ENCODE measurements at regions not wholly inside any gene's neighbourhood (a gene's known extent, or its start where the extent isn't known, plus 50 kb on each side); places are given as distances from the start of the nearest gene placed in this dataset.

DNA sequence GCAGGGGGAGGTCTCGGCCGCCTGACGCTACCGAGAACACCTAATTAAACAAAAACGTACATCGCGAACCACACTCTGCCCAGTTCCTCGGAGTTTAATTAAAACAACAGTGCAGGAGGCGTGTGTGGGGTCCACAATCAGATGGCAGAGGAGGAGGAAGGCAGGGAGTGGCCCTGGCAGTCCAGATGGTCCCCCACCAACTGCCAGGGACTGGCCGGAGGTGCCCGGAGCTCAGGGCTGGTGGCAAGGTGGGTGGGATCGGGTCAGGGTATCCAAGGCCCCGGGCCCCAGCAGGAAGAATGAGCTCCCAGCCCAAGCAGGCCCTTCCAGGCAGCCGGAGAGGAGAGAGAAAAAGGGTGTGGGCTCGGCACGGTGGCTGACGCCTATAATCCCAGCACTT lies 71.3 kb downstream of the PTPRS start:
- H3K27ac ChIP-seq = no peak overlapping the region
- ATAC-seq (no peak), DNase-seq (no peak)
- no peaks in the 10 kb centered on the region for H3K27me3 ChIP-seq
- no peaks in the 10 kb centered on the region for H3K4me1 ChIP-seq
- H3K4me3 ChIP-seq = no peak overlapping the region
- 92 to 97% methylated on average over 17 of the region's 17 CpGs for WGBS, 2 donors
- H3K36me3 ChIP-seq = peaks cover 0 to 51% (median 12%) of the 10 kb centered on the region in 9 donors
- intact Hi-C loops (cut with DNase I) = no loop called here
- H3K9me3 ChIP-seq = no peaks in the 10 kb centered on the region
- TF ChIP-seq, protein P1, sequence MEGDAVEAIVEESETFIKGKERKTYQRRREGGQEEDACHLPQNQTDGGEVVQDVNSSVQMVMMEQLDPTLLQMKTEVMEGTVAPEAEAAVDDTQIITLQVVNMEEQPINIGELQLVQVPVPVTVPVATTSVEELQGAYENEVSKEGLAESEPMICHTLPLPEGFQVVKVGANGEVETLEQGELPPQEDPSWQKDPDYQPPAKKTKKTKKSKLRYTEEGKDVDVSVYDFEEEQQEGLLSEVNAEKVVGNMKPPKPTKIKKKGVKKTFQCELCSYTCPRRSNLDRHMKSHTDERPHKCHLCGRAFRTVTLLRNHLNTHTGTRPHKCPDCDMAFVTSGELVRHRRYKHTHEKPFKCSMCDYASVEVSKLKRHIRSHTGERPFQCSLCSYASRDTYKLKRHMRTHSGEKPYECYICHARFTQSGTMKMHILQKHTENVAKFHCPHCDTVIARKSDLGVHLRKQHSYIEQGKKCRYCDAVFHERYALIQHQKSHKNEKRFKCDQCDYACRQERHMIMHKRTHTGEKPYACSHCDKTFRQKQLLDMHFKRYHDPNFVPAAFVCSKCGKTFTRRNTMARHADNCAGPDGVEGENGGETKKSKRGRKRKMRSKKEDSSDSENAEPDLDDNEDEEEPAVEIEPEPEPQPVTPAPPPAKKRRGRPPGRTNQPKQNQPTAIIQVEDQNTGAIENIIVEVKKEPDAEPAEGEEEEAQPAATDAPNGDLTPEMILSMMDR (IDR thresholded peaks at IDR 0.05) = no peak

DNA sequence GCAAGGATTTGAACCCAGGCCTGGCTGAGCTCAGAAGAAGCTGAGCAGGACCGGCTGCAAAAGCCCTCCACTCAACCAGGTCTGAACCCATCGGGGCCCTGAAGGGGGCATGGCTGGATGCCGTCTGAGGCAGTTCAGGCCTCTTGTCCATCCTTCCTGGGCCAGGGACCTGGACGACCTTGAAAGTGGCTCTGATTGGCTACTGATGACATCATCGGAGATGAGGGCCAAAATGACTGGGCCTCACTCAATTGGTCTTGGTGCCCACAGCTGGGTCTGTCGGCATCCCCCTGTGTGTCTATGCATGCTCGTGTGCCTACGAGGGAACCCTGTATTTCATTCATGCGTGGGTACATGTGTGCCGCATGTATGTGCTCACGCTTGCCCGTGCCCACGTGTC lies 71.8 kb downstream of the PTPRS start:
- H3K9me3 ChIP-seq = no peaks in the 10 kb centered on the region
- H3K36me3 ChIP-seq = peaks cover 0 to 52% (median 12%) of the 10 kb centered on the region in 9 donors
- TF ChIP-seq, protein P1 (IDR thresholded peaks at IDR 0.05) = no peak
- H3K4me1 ChIP-seq = no peaks in the 10 kb centered on the region
- no peaks in the 10 kb centered on the region for H3K27me3 ChIP-seq
- peak in 2 of 8 donors; percentile 23 to 28 for ATAC-seq
- 81 to 86% methylated on average over 13 of the region's 13 CpGs for WGBS, 2 donors
- intact Hi-C loops (cut with DNase I) = no loop called here
- no peak overlapping the region for H3K4me3 ChIP-seq
- no peak for DNase-seq
- H3K27ac ChIP-seq = no peak overlapping the region

DNA sequence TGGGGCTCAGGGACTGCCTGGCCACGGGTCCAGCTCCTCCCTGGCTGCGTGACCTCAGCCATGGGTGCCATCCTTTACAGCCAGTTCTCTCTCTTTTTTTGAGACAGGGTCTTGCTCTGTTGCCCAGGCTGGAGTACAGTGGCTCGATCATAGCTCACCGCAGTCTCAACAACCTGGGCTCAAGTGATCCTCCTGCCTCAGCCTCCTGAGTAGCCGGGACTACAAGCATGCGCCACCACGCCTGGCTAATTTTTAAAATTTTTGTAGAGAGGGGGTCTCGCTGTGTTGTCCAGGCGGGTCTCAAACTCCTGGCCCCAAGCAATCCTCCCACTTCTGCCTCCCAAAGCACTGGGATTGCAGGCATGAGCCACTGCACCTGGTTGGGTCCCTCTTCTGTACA lies 75.4 kb downstream of the PTPRS start:
- H3K4me3 ChIP-seq = no peak overlapping the region
- H3K36me3 ChIP-seq = peaks cover 0 to 40% (median 0%) of the 10 kb centered on the region in 9 donors
- intact Hi-C loops (cut with DNase I) = no loop called here
- no peaks in the 10 kb centered on the region for H3K27me3 ChIP-seq
- 84 to 85% methylated on average over 9 of the region's 9 CpGs for WGBS, 2 donors
- TF ChIP-seq, protein P1 (IDR thresholded peaks at IDR 0.05) = no peak
- no peak for DNase-seq
- H3K27ac ChIP-seq = no peak overlapping the region
- H3K4me1 ChIP-seq = no peaks in the 10 kb centered on the region
- H3K9me3 ChIP-seq = no peaks in the 10 kb centered on the region
- no peak for ATAC-seq

DNA sequence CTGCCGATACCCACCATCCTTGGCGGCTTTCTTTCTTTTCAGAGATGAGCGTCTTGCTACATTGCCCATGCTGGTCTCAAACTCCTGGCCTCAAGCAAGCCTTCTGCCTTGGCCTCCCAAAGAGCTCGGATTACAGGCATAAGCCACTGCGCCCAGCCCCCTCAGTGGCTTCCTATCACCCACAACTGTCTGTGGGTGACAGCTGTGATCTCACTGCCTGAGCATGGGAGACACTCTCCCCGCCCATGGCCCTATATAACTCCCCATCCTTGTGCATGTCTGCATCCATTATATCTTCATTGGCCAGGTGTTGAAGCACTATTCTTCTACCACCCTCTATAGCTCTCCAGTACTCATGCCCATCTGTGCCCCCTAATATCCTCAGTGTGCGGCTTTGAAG lies 76.2 kb downstream of the PTPRS start:
- H3K9me3 ChIP-seq = no peaks in the 10 kb centered on the region
- no peaks in the 10 kb centered on the region for H3K27me3 ChIP-seq
- no peak overlapping the region for H3K27ac ChIP-seq
- TF ChIP-seq, protein P1 (IDR thresholded peaks at IDR 0.05) = no peak
- H3K4me3 ChIP-seq = no peak overlapping the region
- DNase-seq (no peak), ATAC-seq (no peak)
- H3K4me1 ChIP-seq = no peaks in the 10 kb centered on the region
- WGBS, 2 donors = 94 to 95% methylated on average over 7 of the region's 7 CpGs
- H3K36me3 ChIP-seq = peaks cover 0 to 44% (median 0%) of the 10 kb centered on the region in 9 donors
- intact Hi-C loops (cut with DNase I) = no loop called here

Data from heart right ventricle (tissue), 16 donors.